ENCODE measurements at regions not wholly inside any gene's neighbourhood (a gene's known extent, or its start where the extent isn't known, plus 50 kb on each side); places are given as distances from the start of the nearest gene placed in this dataset.

DNA sequence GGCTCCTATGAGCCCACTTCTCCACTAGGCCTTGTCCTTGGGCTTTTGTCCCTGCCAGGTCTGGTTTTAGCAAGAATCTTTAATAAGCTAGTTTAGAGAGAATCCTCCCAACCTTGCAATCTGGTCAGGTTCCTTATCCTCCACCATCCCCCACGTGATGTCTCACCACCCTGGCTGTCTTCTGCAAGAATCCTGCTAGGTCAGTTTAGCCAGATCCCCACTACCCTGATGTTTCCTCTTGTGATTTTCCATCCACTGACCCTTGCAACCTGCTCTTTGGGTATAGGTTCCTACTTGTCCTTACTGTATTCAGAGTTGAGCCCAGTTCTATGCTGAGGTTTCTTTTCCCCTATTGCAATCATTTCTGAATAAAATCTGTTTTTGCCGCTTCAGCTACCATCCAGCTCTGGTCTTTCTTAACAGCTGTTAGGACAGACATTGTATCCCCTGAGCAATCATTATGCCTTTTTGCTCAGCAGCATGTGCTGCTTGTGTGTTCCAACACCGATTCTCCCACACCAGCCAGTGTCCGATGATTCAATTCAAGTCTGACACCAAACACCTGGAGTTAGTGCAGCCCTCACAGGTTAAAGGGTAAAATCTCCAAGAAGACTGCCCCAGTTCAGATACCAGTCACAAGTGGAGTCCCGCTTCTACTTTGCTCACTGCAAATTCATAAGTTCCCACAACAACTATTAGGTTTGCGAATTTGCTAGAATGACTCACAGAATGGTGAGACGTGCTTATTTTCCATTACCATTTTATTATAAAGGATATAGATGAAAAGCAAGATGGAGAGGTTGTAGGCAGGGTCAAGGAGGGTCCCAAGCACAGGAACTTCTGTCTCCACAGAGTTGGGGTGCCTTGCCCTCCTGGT, 62.2 kb upstream of the ADCY1 start:
- DNase-seq (ENCODE audit: low spot score) = no peak

GRCh38 chr7:45514944-45515343, 59.2 kb upstream of the ADCY1 start:
- no peak for DNase-seq (ENCODE audit: low spot score)

- no peak for DNase-seq (ENCODE audit: low spot score)
These were observed 58.8 kb upstream of the ADCY1 start for GRCh38 chr7:45515346-45515745.

Measured in mesenteric fat pad (tissue), 1 donor.